ENCODE measurements at regions not wholly inside any gene's neighbourhood (a gene's known extent, or its start where the extent isn't known, plus 50 kb on each side); places are given as distances from the start of the nearest gene placed in this dataset.

DNA sequence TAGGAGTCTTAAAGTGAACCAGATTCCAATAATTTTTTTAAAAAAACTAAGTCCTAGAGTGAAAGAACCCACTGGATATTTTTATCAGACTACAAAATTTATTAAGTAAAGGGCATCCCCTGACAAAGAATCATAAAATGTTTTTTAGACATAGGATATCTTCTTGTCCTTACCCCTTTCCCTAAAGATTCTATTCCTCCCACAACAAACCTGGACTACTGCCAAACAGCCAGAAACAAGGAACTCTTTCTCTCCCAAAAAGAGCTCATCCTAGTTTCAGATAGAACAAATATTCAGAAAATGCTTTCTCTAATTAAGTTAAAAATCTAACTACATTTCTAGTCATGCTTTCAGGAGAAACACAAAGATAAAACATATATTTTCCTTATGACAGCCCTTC, 327.1 kb downstream of the FAM181B start:
- no TSS peak for BruUV-seq (replicated peaks)
- Histone ChIP-seq H3K9me3 (ENCODE audit: control insufficient read depth, insufficient read depth, low read length) (peaks cover 3% of the 10 kb centered on the region; the same call in 1 of the 2 replicates), H3K79me1 (ENCODE audit: low read depth in 1 of 2, low read length in 2 of 2) (no peaks in the 10 kb centered on the region), H3K27ac (ENCODE audit: insufficient read depth, low read length) (no peak overlapping the region), H2BK5ac (ENCODE audit: low read depth, low read length, poor library complexity, severe bottlenecking) (no peak overlapping the region), H3K4me1 (ENCODE audit: control insufficient read depth, insufficient read depth, low read length) (no peaks in the 10 kb centered on the region), H2BK120ac (ENCODE audit: low read depth, low read length) (no peak overlapping the region), H2AFZ (replicated peaks; ENCODE audit: low read length, poor library complexity) (no peak overlapping the region), H3K23ac (ENCODE audit: low read depth, low read length) (no peak overlapping the region), H3K9me1 (ENCODE audit: insufficient read depth, low read length) (no peaks in the 10 kb centered on the region), H4K5ac (ENCODE audit: low read depth, low read length) (no peak overlapping the region), H3K9ac (ENCODE audit: low read depth, low read length) (no peak overlapping the region), H2BK15ac (ENCODE audit: low read depth, low read length) (no peak overlapping the region), H2AK9ac (replicated peaks; ENCODE audit: low read depth, low read length, poor library complexity) (no peak overlapping the region), H3K4ac (ENCODE audit: low read depth, low read length) (no peak overlapping the region), H3K4me2 (ENCODE audit: low read depth, low read length) (no peak overlapping the region), H3K18ac (ENCODE audit: low read depth, low read length) (no peak overlapping the region), H3K27me3 (ENCODE audit: control insufficient read depth, insufficient read depth, low read length) (no peaks in the 10 kb centered on the region), H3K36me3 (ENCODE audit: control insufficient read depth, insufficient read depth, low read length) (no peaks in the 10 kb centered on the region), H4K8ac (ENCODE audit: low read depth in 2 of 2, low read length in 2 of 2) (no peak overlapping the region), H4K91ac (ENCODE audit: insufficient read depth, low read depth, low read length) (no peak overlapping the region), H2AK5ac (ENCODE audit: low read depth, low read length) (no peak overlapping the region), H3K14ac (replicated peaks; ENCODE audit: low read depth, low read length) (no peak overlapping the region), H2BK20ac (ENCODE audit: low read depth, low read length) (no peak overlapping the region), H3K56ac (ENCODE audit: extremely low read depth, insufficient read depth, low read length) (no peak overlapping the region), H4K20me1 (ENCODE audit: insufficient read depth, low read length) (no peaks in the 10 kb centered on the region), H3K4me3 (ENCODE audit: insufficient read depth, low read depth, low read length) (no peak overlapping the region)
- POLR2A ChIA-PET (ENCODE audit: unreplicated experiment): no interaction called here
- ATAC-seq (ENCODE audit: low read depth) (no peak), DNase-seq (no peak)
- intact Hi-C loops (cut with micrococcal nuclease) (no loop called here), dilution Hi-C loops (cut with HindIII; ENCODE audit: low sequenced_read_pairs, unreplicated experiment) (no loop called here), in situ Hi-C loops (cut with MboI; ENCODE audit: low sequenced_read_pairs) (no loop called here)
- no peak for TF ChIP-seq BHLHE40 (IDR thresholded peaks at IDR 0.05; ENCODE audit: low read depth, low read length)
- TF ChIP-seq POLR2A (IDR thresholded peaks at IDR 0.05; ENCODE audit: low read depth, low read length): no peak
- no peak for TF ChIP-seq RFX5 (IDR thresholded peaks at IDR 0.05; ENCODE audit: low read depth, low read length)
- TF ChIP-seq MXI1 (IDR thresholded peaks at IDR 0.05; ENCODE audit: borderline replicate concordance, low read depth, low read length): no peak
- no peak for TF ChIP-seq MAFK (IDR thresholded peaks at IDR 0.05; ENCODE audit: low read depth, low read length)
- CTCF ChIA-PET: no interaction called here
